IMR-90 (cell line): ENCODE measurements at regions not wholly inside any gene's neighbourhood (a gene's known extent, or its start where the extent isn't known, plus 50 kb on each side); places are given as distances from the start of the nearest gene placed in this dataset.

Source experiments
- ATAC-seq: fragments of 200-7000 bp; cut with Tn5 transposase; 2 replicates; pipeline ENCODE4 v1.9.1; 2020; ENCODE audit warnings: low read depth, mild to moderate bottlenecking, moderate library complexity
- BruUV-seq: library from RNA; stranded (reverse); fragments of 400-500 nt; replicated peaks from 2 replicates; lab custom pipeline; 2021; lab: Mats Ljungman, UMichigan
- CTCF ChIA-PET: fragments of 300-600 bp; formaldehyde crosslinking; extraction: SDS; loops from one replicate; lab custom pipeline; 2021; ENCODE audit warnings: antibody characterized with exemption; lab: Yijun Ruan, JAX
- POLR2A ChIA-PET: fragments of 300-600 bp; sonication (Branson Sonifier 250); formaldehyde crosslinking; loops from one replicate; lab custom pipeline; 2022; ENCODE audit warnings: antibody characterized with exemption; ENCODE audit not compliant: unreplicated experiment; lab: Charles Lee
- DNase-seq: peaks from one replicate; pipeline ENCODE4 v3.0.0; 2013
- H2AFZ ChIP-seq: replicated peaks from 2 replicates; pipeline ENCODE3; 2013; ENCODE audit warnings: low read length, mild to moderate bottlenecking; ENCODE audit not compliant: poor library complexity
- H2AK5ac ChIP-seq: 2 replicates; pipeline ENCODE4 v1.6.1; 2013; ENCODE audit warnings: low read depth, low read length, inconsistent platforms
- H2AK9ac ChIP-seq: replicated peaks from 2 replicates; pipeline ENCODE3; 2013; ENCODE audit warnings: mild to moderate bottlenecking, low read depth, low read length, moderate library complexity; ENCODE audit not compliant: poor library complexity
- H2BK120ac ChIP-seq: 2 replicates; pipeline ENCODE4 v1.6.1; 2013; ENCODE audit warnings: low read depth, low read length, inconsistent platforms
- H2BK15ac ChIP-seq: 3 replicates; pipeline ENCODE4 v1.6.1; 2013; ENCODE audit warnings: low read depth, low read length, inconsistent platforms
- H2BK20ac ChIP-seq: 2 replicates; pipeline ENCODE4 v1.6.1; 2013; ENCODE audit warnings: low read depth, mild to moderate bottlenecking, inconsistent platforms, low read length, moderate library complexity
- H2BK5ac ChIP-seq: 2 replicates; pipeline ENCODE4 v1.6.1; 2013; ENCODE audit warnings: mild to moderate bottlenecking, low read depth, low read length, inconsistent platforms; ENCODE audit not compliant: poor library complexity, severe bottlenecking
- H3K14ac ChIP-seq: replicated peaks from 2 replicates; pipeline ENCODE4 v1.6.1; 2013; ENCODE audit warnings: low read depth, low read length, inconsistent platforms
- H3K18ac ChIP-seq: 2 replicates; pipeline ENCODE4 v1.6.1; 2013; ENCODE audit warnings: low read depth, low read length, control low read depth
- H3K23ac ChIP-seq: 2 replicates; pipeline ENCODE4 v1.6.1; 2013; ENCODE audit warnings: low read depth, low read length, inconsistent platforms
- H3K27ac ChIP-seq: 2 replicates; pipeline ENCODE4 v1.5.1; 2013; ENCODE audit warnings: mild to moderate bottlenecking, control low read depth, low read length; ENCODE audit not compliant: insufficient read depth
- H3K27me3 ChIP-seq: 2 replicates; pipeline ENCODE4 v1.6.1; 2013; ENCODE audit warnings: low read length; ENCODE audit not compliant: control insufficient read depth, insufficient read depth
- H3K36me3 ChIP-seq: 2 replicates; pipeline ENCODE4 v1.6.1; 2013; ENCODE audit warnings: low read length, mixed read lengths; ENCODE audit not compliant: control insufficient read depth, insufficient read depth
- H3K4ac ChIP-seq: 2 replicates; pipeline ENCODE4 v1.6.1; 2013; ENCODE audit warnings: low read depth, low read length, inconsistent platforms
- H3K4me1 ChIP-seq: 2 replicates; pipeline ENCODE4 v1.6.1; 2013; ENCODE audit warnings: low read length, mixed read lengths; ENCODE audit not compliant: control insufficient read depth, insufficient read depth
- H3K4me2 ChIP-seq: 2 replicates; pipeline ENCODE4 v1.6.1; 2013; ENCODE audit warnings: low read depth, mild to moderate bottlenecking, control low read depth, low read length, moderate library complexity
- H3K4me3 ChIP-seq: 2 replicates; pipeline ENCODE4 v1.5.1; 2013; ENCODE audit warnings: low read depth, mild to moderate bottlenecking, control low read depth, low read length, moderate library complexity; ENCODE audit not compliant: insufficient read depth
- H3K56ac ChIP-seq: 2 replicates; pipeline ENCODE4 v1.6.1; 2013; ENCODE audit warnings: low read length, inconsistent platforms; ENCODE audit not compliant: insufficient read depth; ENCODE audit errors: extremely low read depth
- H3K79me1 ChIP-seq, 2 experiments: 2 replicates each; pipeline ENCODE4 v1.6.1; 2013; ENCODE audit warnings: low read length in 2 of 2, inconsistent platforms in 1 of 2, low read depth in 1 of 2
- H3K9ac ChIP-seq: 2 replicates; pipeline ENCODE4 v1.6.1; 2013; ENCODE audit warnings: low read depth, low read length, control low read depth
- H3K9me1 ChIP-seq: 2 replicates; pipeline ENCODE4 v1.6.1; 2013; ENCODE audit warnings: low read length, inconsistent platforms; ENCODE audit not compliant: insufficient read depth
- H3K9me3 ChIP-seq: 2 replicates; pipeline ENCODE4 v1.6.1; 2013; ENCODE audit warnings: low read length; ENCODE audit not compliant: control insufficient read depth, insufficient read depth
- H4K20me1 ChIP-seq: 2 replicates; pipeline ENCODE4 v1.6.1; 2013; ENCODE audit warnings: low read length, inconsistent platforms; ENCODE audit not compliant: insufficient read depth
- H4K5ac ChIP-seq: 2 replicates; pipeline ENCODE4 v1.6.1; 2013; ENCODE audit warnings: mild to moderate bottlenecking, low read depth, low read length, control low read depth
- H4K8ac ChIP-seq, 2 experiments: 2 replicates each; pipeline ENCODE4 v1.6.1; 2013; ENCODE audit warnings: low read depth in 2 of 2, low read length in 2 of 2, control low read depth in 1 of 2, inconsistent platforms in 1 of 2
- H4K91ac ChIP-seq: 2 replicates; pipeline ENCODE4 v1.6.1; 2013; ENCODE audit warnings: low read depth, low read length, inconsistent platforms; ENCODE audit not compliant: insufficient read depth
- BHLHE40 ChIP-seq: fragments of 150-350 bp; IDR thresholded peaks from 2 replicates; pipeline ENCODE4 v1.6.1; 2016; ENCODE audit warnings: mild to moderate bottlenecking, low read depth, low read length
- FOS ChIP-seq: fragments of 150-350 bp; IDR thresholded peaks from 2 replicates; pipeline ENCODE4 v1.6.1; 2016; ENCODE audit warnings: low read depth, low read length
- MAFK ChIP-seq: IDR thresholded peaks from 2 replicates; pipeline ENCODE4 v1.6.1; 2012; ENCODE audit warnings: low read depth, low read length, improper control_type of control experiment
- NFE2L2 ChIP-seq: fragments of 150-350 bp; IDR thresholded peaks from 2 replicates; pipeline ENCODE4 v1.6.1; 2016; ENCODE audit warnings: low read depth, mild to moderate bottlenecking, low read length
- WGBS, 2 experiments: methylation state at CpG; one replicate each; pipeline versions ENCODE4 v1.1.5 to v1.1.7; 2013; ENCODE audit warnings: missing lambda C conversion rate in 2 of 2; ENCODE audit not compliant: insufficient read length in 1 of 2; ENCODE audit errors: extremely low coverage in 2 of 2; 5-methylcytosine and 5-hydroxymethylcytosine counted together
- dilution Hi-C: fragments of 300-500 bp; cut with HindIII; formaldehyde crosslinking; loops from one replicate; pipeline ENCODE4 v1.14.3; 2018; ENCODE audit warnings: low sequenced_read_pairs; ENCODE audit not compliant: unreplicated experiment
- in situ Hi-C: fragments of 300-500 bp; cut with MboI; formaldehyde crosslinking; loops from 3 replicates; pipeline ENCODE4 v1.14.3; 2019; ENCODE audit warnings: low sequenced_read_pairs, inconsistent platforms, mixed read lengths
- intact Hi-C: fragments of 100-400 bp; cut with micrococcal nuclease; formaldehyde crosslinking; loops from 2 replicates; pipeline ENCODE4 v1.10.0; 2022
- TF ChIP-seq, protein P1 (sequence below): fragments of 150-350 bp; IDR thresholded peaks from 2 replicates; pipeline ENCODE4 v1.6.1; 2016; ENCODE audit warnings: low read depth, mild to moderate bottlenecking, low read length, moderate library complexity, borderline replicate concordance

DNA sequence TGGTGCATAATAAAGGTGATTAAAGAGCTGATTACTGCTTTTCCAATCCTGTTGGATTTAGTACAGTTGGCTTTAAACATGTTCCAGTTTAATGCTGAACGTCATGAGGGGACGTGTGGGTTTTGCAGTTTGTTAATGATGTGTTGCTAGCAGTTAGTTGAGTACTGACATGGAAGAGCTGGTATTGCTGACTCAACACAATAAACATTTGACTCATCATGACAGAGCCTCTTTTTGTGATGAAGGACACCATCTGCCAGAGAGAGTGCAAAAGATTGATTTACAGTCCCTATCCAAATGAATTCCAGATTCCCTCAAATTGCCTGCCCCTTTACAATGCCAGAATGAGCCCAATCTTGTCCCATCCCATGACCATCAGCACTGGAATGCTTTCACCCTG lies 346.2 kb upstream of the PRICKLE1 start:
- Histone ChIP-seq H3K23ac (no peak overlapping the region), H2AK9ac (no peak overlapping the region), H3K9ac (no peak overlapping the region), H3K27me3 (no peaks in the 10 kb centered on the region), H4K91ac (no peak overlapping the region), H3K4ac (peak overlapping the region; percentile 58; the same call in 1 of the 2 replicates), H3K18ac (no peak overlapping the region), H4K20me1 (no peaks in the 10 kb centered on the region), H4K5ac (no peak overlapping the region), H3K14ac (no peak overlapping the region), H3K79me1 (no peaks in the 10 kb centered on the region), H2BK15ac (no peak overlapping the region), H2BK120ac (peak overlapping the region; percentile 28; the same call in 1 of the 2 replicates), H3K56ac (no peak overlapping the region), H3K9me1 (no peaks in the 10 kb centered on the region), H3K36me3 (no peaks in the 10 kb centered on the region), H3K9me3 (peaks cover 2% of the 10 kb centered on the region; the same call in 1 of the 2 replicates), H3K27ac (no peak overlapping the region), H3K4me1 (peaks cover 6% of the 10 kb centered on the region; the same call in 1 of the 2 replicates), H2BK20ac (peak overlapping the region; percentile 23; the same call in 1 of the 2 replicates), H2BK5ac (no peak overlapping the region), H4K8ac (no peak overlapping the region; a peak in 1 of 4 replicates), H3K4me3 (no peak overlapping the region), H3K4me2 (no peak overlapping the region), H2AFZ (no peak overlapping the region), H2AK5ac (no peak overlapping the region)
- dilution Hi-C loops = no loop called here
- intact Hi-C loops = no loop called here
- in situ Hi-C loops = no loop called here
- ChIA-PET CTCF (no interaction called here), POLR2A (no interaction called here)
- peak; percentile 29 for ATAC-seq
- peak; percentile 78 for DNase-seq
- no CpG with 5 or more reads among the region's 2 CpGs for WGBS, 2 experiments
- BruUV-seq = no TSS peak
- TF ChIP-seq, protein P1, sequence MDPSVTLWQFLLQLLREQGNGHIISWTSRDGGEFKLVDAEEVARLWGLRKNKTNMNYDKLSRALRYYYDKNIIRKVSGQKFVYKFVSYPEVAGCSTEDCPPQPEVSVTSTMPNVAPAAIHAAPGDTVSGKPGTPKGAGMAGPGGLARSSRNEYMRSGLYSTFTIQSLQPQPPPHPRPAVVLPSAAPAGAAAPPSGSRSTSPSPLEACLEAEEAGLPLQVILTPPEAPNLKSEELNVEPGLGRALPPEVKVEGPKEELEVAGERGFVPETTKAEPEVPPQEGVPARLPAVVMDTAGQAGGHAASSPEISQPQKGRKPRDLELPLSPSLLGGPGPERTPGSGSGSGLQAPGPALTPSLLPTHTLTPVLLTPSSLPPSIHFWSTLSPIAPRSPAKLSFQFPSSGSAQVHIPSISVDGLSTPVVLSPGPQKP = no peak
- peak; percentile 32; the same call in 1 of the 2 replicates for TF ChIP-seq FOS
- TF ChIP-seq NFE2L2 = peak; percentile 63; the same call in 1 of the 2 replicates
- TF ChIP-seq MAFK = peak; percentile 99
- no peak for TF ChIP-seq BHLHE40
